Choroid plexus epithelial cell (primary cell): ENCODE measurements at regions not wholly inside any gene's neighbourhood (a gene's known extent, or its start where the extent isn't known, plus 50 kb on each side); places are given as distances from the start of the nearest gene placed in this dataset.

Experiments
- DNase-seq: peaks from one replicate; pipeline ENCODE4 v3.0.0-alpha.2; 2010; ENCODE audit warnings: low read depth
- H3K4me3 ChIP-seq: 2 replicates; pipeline ENCODE4 v1.5.1; 2011; ENCODE audit warnings: low read depth, mild to moderate bottlenecking, control low read depth, low read length, moderate library complexity
- CTCF ChIP-seq: conservative IDR thresholded peaks from 2 replicates; pipeline ENCODE4 v1.5.1; 2011; ENCODE audit warnings: low read depth, mild to moderate bottlenecking, control low read depth, inconsistent platforms, low read length, moderate library complexity

- DNase-seq = no peak
- H3K4me3 ChIP-seq = no peak overlapping the region
- no peak for TF ChIP-seq CTCF
These were observed 221.2 kb downstream of the RBM19 start for GRCh38 chr12:113744802-113745395.

- TF ChIP-seq CTCF = no peak
- H3K4me3 ChIP-seq = no peak overlapping the region
- DNase-seq = no peak
These were observed 223.3 kb downstream of the RBM19 start for GRCh38 chr12:113742801-113743200.

- no peak for TF ChIP-seq CTCF
- H3K4me3 ChIP-seq = no peak overlapping the region
- DNase-seq = no peak
These were observed 225.4 kb downstream of the RBM19 start for GRCh38 chr12:113740699-113741098.

GRCh38 chr12:113735131-113735530, 231.0 kb downstream of the RBM19 start:
- H3K4me3 ChIP-seq = no peak overlapping the region
- DNase-seq = no peak
- TF ChIP-seq CTCF = no peak

GRCh38 chr12:113734503-113734902, 231.6 kb downstream of the RBM19 start:
- DNase-seq = no peak
- no peak overlapping the region for H3K4me3 ChIP-seq
- no peak for TF ChIP-seq CTCF

GRCh38 chr12:113732916-113733315, 233.2 kb downstream of the RBM19 start:
- H3K4me3 ChIP-seq = no peak overlapping the region
- DNase-seq = no peak
- TF ChIP-seq CTCF = no peak

- TF ChIP-seq CTCF = no peak
- no peak for DNase-seq
- no peak overlapping the region for H3K4me3 ChIP-seq
These were observed 238.5 kb downstream of the RBM19 start for GRCh38 chr12:113727651-113728061.
